NCI-H146 treated with DMSO at 0.1 percent for 48 hours (cell line): ENCODE measurements at regions not wholly inside any gene's neighbourhood (a gene's known extent, or its start where the extent isn't known, plus 50 kb on each side); places are given as distances from the start of the nearest gene placed in this dataset.
"Not testable (repeated sequence)": the region's sequence is repeated elsewhere in the genome, so short reads cannot be mapped to it uniquely, and the experiment has no call there.

Source experiments
- DNase-seq: peaks from one replicate; lab custom pipeline; 2025; ENCODE audit not compliant: unreplicated experiment; lab: John Stamatoyannopoulos, UW

DNA sequence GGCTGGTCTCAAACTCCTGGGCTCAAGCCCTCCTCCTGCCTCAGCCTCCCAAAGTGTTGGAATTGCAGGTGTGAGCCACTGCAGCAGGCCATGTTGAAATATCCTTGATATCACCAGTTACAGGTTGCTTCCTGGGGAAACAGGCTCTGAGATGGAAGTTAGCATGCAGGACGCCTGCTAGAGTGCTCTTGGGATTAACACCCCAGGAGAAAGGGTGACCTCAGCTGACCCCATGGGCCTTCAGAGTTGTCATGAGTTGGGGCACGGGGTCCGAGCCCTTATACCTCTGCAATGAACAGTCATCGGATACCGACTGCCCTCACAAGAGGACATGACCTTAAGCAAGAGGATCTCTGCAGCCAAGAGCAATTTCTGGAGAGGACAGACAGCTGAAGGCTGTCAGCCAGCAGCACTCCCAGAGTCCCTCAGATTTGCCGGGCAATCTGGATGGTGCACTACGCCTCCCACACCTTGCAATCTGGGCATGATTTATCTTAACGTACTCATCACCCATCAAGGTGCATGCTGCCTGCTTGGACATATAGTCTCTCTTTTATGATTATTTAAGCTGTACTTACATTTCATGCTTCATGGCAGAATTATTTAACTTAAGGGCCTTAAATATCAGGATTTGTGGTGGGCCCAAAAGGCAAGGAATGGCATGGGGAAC is 134.6 kb downstream of the ADSS2 start:
- no peak for DNase-seq

DNA sequence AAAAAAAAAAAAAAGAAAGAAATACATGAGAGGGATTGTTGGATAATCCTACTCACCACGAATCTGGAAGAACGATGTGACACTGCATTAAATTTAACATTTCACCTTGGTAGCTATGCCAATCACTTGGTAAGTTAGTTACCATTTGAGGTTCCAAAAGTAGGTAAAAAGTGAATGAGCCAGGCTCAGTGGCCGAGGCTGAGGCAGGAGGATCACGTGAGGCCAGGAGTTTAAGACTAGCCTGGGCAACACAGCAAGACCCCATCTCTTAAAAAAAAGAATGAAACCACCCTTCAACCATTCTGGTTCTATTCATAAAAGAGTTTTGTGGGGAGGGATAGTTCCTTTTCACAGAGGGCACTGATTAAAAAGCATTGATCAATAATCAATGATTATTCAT is 133.6 kb downstream of the ADSS2 start:
- DNase-seq: no peak

DNA sequence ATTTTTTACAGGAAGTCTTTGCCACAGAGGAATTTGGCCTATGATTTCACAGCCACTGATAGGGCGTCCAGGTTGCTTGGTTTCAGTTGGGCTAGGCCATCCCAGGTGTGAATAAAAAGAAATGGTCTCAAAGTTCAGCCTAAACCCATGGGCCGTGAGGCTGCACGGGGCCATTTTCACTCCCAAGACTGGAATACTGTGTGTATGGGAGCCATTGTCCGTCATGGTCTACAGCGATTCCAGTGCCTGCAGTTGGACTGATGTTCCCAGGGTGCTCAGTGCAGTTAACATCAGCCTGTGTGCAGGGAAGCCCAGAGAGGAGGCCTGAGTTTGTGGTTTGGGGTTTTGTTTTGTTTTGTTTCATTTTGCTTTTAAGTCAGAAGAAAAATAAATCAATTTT is 133.2 kb downstream of the ADSS2 start:
- DNase-seq: no peak

DNA sequence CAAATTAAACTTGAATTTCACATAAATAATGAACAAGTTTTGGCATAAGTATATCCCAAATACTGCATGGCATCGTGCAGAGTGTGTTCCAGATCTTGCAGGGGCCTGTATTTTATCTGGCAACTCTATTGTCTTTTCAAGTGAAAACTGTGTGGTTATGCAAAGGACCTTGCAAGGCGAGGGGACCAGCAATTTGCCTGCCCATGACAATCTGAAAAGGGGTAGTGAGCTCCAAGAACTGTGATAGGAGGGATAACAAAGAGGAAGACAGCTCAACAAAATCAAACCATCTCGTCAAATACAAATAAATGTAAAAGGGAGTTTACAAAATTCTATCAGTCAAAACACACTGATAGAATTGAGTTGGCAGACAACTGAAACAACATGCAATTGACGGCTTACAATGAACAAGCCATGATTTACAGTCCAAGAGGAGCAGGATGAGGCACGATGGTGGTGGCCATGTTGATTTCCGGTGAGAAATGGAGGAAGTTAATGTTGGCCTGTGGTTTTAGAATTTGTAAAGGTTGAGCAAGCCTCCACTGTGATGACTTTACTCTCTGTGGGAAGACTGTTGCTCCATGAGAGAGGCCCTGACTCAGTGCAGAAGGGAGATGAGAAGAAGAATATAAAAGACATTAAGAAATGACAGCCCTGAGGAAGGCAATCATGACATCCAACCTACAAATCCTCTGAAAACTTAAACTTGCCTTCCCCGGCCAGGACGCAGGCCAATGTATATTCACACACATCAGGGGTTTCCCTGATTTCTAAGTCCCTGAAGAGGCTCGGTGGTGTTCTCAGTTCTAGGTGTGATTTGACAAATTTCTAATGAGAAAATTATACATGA is 132.2 kb downstream of the ADSS2 start:
- no peak for DNase-seq

DNA sequence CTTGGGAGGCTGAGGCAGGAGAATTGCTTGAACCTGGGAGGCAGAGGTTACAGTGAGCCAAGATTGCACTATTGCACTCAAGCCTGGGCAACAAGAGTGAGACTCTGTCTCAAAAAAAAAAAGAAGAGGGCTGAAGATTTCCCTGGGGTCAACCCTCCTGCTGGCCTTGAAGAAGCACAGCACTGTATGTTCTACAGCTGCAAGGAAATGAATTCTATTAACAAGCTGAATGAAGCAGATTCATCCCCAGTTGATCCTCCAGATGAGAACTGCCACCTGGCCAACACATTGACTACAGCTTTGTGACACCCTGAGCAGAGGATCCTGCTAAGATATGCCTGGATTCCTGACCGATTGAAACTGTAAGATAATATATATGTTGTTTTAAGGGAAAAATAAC is 129.5 kb downstream of the ADSS2 start:
- no peak for DNase-seq

DNA sequence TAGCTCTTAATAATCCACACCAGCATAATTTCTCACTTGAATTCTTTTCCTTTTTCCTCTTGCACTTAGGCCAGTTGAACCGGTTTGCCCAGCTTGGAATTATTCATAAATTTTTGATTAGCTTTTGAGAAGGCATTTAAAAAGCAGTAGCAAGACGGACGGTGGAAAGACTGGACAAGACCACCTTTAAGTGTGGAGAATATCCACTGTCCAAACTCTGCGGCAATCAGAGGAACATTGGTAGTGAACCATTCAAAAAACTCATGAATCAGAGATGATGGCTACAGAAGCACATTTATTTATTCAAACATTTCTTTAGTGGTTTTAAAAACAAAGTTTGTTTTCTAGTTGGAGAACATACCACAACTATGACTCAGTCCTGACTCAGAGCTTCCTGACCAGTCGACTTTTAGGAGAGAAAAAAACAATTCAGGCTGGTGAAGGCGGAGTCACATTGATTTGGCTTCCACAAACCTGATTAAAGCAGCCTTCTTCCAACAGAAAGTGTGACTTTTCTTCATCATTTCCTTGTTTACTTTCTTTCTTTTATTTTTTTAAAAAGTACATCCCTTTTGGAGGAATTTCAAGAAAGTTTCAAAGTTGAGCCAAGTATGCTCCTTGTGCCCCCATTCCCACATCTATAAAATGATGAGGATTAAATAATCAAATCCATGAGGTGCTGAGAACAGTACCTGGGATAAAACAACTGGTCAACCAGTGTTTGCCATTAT is 128.8 kb downstream of the ADSS2 start:
- no peak for DNase-seq

DNA sequence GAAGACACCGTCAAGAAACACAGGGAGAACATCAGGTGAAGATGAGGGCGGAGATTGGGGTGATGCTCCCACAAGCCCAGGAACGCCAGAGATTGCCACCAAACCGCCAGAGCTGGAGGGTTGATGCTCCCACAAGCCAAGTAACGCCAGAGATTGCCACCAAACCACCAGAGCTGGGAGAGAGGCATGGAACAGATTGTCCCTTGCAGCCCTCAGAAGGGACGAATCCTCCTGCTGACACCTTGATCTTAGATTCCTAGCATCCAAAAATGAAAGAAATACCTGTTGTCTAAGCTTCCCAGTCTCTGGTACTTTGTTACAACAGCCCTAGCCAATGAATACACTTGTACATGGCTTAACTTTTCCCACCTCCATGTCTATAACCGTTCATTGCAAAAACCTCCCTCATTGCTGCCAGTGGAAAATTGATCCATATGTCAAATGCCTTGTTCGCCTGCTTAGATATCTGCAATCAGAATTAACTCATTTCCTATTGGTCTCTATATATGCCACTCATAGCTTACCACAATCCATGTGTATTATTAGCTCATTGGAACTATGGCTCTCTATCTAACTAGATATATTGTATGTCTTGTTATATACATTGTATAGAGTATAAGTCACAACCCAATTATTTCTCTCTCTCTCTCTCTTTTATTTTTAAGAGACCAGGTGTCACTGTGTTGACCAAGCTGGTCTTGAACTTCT is 127.4 kb downstream of the ADSS2 start:
- DNase-seq: no peak

DNA sequence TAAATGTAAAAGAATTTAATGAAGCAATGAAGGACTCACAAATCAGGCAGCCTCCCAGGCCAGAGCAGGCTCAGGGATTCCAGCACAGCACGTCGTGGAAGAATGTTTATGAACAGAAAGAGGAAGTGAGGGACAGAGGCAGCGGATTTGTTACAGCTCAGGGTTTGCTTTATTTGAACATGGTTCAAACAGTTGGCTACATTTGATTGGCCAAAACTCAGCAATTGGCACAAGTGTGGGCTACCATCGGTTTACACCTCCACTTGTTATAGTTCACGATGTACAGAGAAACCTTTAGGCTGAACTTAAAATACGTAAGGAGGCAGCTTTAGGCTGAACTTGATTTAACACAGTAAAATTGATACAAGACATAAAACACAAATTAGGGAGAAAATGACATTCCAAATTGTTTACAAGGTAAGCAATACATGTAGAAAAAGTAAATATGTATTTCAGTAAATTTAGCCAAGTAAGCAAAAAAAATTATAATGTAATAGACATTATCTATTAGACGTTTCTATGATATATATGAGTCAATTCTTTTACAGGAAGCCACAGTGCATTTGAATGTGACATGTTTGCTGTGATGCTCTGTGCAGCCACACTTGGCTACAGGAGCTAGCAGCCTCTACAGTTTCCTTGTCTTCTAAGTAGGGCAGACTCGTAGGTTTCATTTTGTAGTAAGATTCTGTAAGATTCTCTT is 126.5 kb downstream of the ADSS2 start:
- DNase-seq: peak; percentile 16

DNA sequence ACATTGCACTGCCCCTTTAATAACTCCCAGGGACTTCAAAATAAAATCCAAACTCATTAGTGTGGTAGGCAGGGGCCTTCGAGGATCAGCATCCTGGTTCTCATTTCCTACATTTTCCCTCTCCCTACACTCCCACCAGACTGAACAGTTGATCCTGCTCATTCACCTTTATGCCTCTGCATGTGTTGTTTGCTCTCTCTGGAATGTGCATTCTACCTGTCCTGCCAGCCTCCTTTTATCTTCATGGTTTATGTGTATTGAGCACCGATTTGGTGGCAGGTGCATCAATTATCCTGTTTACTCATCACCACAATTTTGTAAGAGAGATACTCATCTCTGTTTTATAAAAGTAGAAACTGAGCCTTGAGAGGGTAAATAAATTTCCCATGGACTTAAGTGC is 125.0 kb downstream of the ADSS2 start:
- DNase-seq: peak; percentile 99

DNA sequence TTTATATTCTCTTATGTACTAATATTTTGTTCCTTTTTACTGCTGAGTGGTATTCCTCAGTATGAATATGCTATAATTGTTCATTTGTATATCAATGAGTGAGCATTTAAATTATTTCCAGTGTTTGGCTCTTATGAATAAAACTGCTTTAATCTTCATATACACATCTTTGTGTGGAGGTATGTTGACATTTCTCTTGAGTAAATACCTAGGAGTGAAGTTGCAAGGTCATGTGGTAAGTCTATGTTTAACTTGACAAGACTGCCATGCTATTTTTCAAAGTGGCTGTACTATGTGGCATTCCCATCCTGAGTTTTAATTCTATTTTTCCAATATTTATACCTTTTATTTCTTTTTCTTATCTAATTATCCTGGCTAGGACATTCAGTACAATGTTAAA is 124.2 kb downstream of the ADSS2 start:
- DNase-seq: peak; percentile 80

DNA sequence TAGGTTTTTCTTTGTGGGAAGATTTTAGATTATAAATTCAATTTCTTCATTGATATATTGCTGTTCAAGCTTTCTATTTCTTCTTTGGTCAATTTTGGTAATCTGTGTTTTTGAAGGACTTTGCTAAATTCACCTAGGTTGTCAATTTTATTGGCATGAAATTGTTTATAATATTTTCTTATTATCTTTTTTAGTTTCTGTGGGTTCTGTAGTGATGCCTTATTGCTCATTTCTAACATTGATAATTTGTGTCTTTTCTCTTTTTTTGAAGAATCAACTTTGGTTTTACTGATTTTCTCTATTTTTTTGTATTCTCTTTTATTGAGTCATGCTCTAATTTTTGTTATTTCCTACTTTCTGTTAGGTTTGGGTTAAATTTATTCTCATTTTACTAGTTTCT is 123.2 kb downstream of the ADSS2 start:
- no peak for DNase-seq

DNA sequence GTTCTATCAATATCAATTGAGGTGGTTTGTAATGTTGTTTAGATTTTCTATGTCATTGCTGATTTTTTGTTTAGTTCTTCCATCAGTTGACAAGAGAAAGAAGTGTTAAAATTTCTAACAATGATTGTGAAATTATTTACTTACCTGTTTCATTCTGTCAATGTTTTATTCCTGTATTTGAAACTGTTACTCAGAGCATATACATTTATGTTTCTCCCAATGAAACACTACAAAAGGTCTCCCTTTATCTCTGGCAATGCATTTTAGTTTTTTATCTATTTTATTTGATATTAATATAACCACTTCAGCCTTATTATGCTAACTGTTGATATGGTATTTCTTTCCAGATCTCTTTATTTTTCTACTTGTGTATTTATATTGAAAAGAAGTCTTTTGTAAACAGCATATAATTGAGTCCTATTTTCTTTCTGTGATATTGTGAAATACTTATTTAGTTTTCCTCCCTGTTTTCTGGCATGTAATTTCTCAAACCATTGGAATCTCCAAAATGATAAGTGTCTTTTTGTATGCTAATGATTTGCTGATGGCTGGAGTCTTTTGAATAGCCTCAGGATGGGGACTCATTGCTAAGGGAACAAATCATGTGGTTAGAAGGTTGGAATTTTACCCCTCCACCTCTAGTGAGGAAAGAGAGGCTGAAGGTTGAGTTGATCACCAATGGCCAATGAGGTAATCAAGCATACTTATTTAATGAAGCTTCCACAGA is 122.0 kb downstream of the ADSS2 start:
- DNase-seq: no peak

DNA sequence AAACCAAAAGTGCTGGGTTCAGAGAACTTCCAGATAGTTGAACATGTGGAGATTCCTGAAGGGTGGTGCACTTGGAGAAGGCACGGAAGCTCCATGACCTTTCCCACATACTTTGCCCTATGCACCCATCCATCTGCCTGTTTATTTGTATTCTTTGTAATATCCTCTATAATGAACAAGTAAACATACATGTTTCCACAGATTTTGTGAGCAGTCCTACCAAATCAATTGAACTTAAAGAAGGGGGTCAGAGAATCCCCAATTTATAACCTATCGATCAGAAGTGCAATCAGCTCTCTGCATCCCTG is 121.4 kb downstream of the ADSS2 start:
- no peak for DNase-seq

DNA sequence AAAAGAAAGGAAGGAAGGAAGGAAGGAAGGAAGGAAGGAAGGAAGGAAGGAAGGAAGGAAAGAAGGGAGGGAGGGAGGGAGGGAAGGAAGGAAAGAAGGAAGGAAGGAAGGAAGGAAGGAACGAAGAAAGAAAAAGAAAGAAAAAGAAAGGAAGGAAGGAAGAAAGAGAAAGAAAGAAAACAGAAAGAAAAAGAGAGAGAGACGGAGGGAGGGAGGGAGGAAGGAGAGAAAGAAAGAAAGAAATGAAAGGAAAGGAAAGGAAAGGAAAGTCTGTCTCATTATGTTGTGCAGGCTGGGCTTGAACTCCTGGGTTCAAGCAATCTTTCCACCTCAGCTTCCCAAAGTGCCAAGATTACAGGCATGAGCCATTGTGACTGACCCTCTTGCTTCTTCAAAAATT is 118.9 kb downstream of the ADSS2 start:
- not testable (repeated sequence) for DNase-seq

DNA sequence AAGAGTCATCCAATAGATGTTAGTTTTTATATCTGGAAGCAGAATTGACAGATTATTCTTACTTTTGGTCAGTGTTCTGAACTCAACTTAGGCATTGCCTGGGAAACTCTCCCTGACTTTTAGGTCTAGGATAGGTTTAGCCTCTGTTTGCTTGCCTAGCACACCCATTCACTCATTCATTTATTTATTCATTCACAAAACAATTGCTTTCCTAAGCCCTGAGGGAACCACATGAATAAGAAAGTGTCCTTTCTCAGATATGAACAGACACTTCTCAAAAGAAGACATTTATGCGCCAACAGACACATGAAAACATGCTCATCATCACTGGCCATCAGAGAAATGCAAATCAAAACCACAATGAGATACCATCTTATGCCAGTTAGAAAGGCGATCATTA is 117.4 kb downstream of the ADSS2 start:
- DNase-seq: not testable (repeated sequence)

DNA sequence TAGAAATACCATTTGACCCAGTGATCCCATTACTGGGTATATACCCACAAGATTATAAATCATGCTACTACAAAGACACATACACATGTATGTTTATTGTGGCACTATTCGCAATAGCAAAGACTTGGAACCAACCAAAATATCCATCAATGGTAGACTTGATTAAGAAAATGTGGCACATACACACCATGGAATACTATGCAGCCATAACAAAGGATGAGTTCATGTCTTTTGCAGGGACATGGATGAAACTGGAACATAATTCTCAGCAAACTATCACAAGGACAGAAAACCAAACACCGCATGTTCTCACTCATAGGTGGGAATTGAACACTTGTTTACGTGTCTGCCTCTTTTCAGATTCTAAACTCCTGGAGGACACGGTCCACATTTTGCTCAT is 116.9 kb downstream of the ADSS2 start:
- not testable (repeated sequence) for DNase-seq

DNA sequence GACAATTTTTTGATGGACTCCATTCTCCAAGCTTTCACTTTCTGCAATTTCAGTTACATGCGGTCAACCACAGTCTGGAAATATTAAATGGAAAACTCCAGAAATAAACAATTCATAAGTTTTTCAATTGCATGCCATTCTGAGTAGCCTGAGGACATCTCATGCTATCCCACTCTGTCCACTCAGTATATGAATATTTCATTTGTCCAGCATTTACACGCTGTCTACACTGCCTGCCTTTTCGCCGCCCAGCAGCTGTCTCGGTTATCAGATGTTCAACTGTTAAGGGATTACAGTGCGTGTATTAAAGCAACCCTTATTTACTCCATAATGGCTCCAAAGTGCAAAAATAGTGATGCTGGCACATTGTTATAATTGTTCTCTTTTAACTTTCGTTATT is 116.3 kb downstream of the ADSS2 start:
- no peak for DNase-seq

DNA sequence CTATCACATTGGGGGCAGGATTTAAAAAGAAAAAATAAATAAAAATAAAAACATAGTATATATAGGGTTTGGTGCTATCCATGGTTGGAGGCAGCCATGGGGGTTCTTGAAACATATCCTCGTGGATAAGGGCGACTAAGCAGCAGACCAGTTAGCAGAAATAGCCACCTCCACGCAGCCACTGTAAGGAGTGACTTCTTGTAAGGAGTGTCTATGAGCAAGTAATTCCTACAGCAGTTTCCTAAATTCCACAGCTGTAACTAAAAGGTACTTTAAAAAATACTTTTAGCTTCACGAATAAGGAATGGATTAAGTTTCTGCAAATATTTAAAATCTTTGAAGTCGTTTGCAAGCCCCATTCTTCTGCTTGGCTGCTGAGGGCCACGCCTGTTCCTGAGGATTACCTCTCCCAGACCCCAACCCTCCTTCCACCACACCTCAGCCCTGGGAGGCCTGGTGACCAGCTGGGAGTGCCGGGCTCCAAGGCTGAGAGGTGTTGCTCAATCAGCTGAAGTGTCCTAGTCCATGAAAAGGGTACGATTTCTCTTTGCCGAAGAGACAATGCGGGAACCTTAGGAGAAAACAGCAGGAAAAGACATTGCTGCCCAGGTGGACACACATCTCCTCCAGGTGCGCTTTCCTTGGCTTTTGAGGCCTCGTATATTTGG is 115.3 kb downstream of the ADSS2 start:
- DNase-seq: no peak

DNA sequence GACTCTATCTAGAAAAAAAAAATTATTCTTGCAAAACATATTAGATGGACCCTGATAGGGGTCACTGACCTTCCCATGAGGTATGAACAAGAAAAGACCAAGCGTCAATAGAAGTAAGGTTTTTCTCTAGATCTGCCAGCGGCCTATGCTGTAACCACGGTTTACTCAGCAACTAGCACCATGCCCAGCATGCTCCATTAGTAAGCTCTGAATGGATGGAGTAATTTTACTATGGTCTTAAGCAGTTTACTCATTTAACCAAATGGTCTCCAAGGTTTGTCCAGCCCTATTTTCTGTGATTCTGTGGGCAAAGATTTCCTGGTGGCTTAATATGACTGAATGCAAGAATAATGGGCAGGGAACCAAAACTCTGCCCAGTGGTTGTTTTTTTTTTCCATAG is 113.9 kb downstream of the ADSS2 start:
- no peak for DNase-seq
